Natural killer cell treated with Interleukin-12 subunit alpha and Interleukin-12 subunit beta and Interleukin-15 and Interleukin-18, amount 100 ng/mL, for 72 hours (primary cell): ENCODE measurements at regions not wholly inside any gene's neighbourhood (a gene's known extent, or its start where the extent isn't known, plus 50 kb on each side); places are given as distances from the start of the nearest gene placed in this dataset.

Experiments
- ATAC-seq, 2 donors: fragments of 150-1000 bp; cut with Tn5 transposase in 1 of 2; sonication (Bioruptor Pico), chemical (Tn5 transposase) in 1 of 2; 2 replicates each; pipeline ENCODE4 v1.10.0; 2021
- DNase-seq: peaks from one replicate; pipeline ENCODE4 v3.0.0; 2022; ENCODE audit warnings: low spot score
- H3K27ac Mint-ChIP-seq, 2 donors: 1 replicate in 1 of 2; 2 replicates in 1 of 2; pipeline ENCODE4 v1.8.0; 2022; ENCODE audit warnings: mixed read lengths in 2 of 2, mild to moderate bottlenecking in 1 of 2, moderate library complexity in 1 of 2
- H3K27me3 Mint-ChIP-seq, 2 donors: 1 replicate in 1 of 2; 2 replicates in 1 of 2; pipeline ENCODE4 v1.8.0; 2022; ENCODE audit warnings: mixed read lengths in 2 of 2
- H3K36me3 Mint-ChIP-seq: one replicate; pipeline ENCODE4 v1.8.0; 2022; ENCODE audit warnings: mixed read lengths
- H3K4me1 Mint-ChIP-seq, 2 donors: 1 replicate in 1 of 2; 2 replicates in 1 of 2; pipeline ENCODE4 v1.8.0; 2022; ENCODE audit warnings: low read depth in 2 of 2, mixed read lengths in 2 of 2, mild to moderate bottlenecking in 1 of 2
- H3K4me3 Mint-ChIP-seq: one replicate; pipeline ENCODE4 v1.8.0; 2022; ENCODE audit warnings: mixed read lengths
- H3K9me3 Mint-ChIP-seq: 2 replicates; pipeline ENCODE4 v1.8.0; 2022; ENCODE audit warnings: mixed read lengths

GRCh38 chr5:28549588-28549987 is 1511.2 kb upstream of the CDH9 start:
- Mint-ChIP-seq H3K27me3 (no peaks in the 10 kb centered on the region), H3K27ac (no peak overlapping the region), H3K4me1 (no peaks in the 10 kb centered on the region), H3K9me3 (peaks cover 16% of the 10 kb centered on the region), H3K36me3 (peaks cover 7% of the 10 kb centered on the region), H3K4me3 (no peak overlapping the region)
- ATAC-seq (no peak), DNase-seq (no peak)

DNA sequence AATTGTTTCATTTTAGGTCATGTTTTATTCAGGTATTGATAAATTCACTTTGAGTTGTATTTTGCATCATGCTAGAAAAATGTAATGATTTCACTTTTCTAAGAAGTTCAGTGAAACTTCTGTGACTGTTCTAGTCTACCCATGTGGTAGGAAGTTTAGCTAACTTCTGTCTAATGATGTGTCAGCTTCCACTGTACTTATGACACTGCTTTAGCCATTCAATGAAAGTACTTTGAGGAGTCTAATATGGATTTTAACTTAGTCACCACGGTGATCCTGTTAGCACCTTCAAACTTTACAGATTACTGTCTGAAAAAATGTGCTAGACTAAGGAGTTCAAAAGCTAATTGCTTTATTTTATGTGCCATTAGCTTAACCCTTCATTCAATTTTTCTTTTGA is 1510.5 kb upstream of the CDH9 start:
- H3K36me3 Mint-ChIP-seq: peaks cover 3% of the 10 kb centered on the region

DNA sequence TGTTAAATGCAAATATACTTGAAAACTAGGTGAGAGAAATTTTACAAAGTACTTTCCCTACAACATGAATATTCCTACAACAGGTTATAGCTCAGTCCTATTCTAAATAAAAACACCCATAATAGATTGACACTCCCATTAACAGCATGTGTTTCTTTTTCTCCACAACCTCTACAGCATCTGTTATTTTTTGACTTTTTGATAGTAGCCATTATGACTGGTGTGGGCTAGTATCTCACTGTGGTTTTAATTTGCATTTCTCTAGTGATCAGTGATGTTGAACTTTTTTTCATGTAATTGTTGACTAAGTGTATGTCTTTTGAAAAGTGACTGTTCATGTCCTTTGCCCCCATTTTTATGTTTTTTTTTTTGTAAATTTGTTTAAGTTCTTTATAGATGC is 1506.1 kb upstream of the CDH9 start:
- H3K4me3 Mint-ChIP-seq: no peak overlapping the region
- no peaks in the 10 kb centered on the region for H3K4me1 Mint-ChIP-seq
- peaks cover 8% of the 10 kb centered on the region for H3K9me3 Mint-ChIP-seq
- no peaks in the 10 kb centered on the region for H3K27me3 Mint-ChIP-seq
- H3K36me3 Mint-ChIP-seq: no peaks in the 10 kb centered on the region
- ATAC-seq (no peak), DNase-seq (no peak)
- H3K27ac Mint-ChIP-seq: no peak overlapping the region

More for the DNA sequence above, 1510.5 kb upstream of the CDH9 start:
- no peak for DNase-seq
- no peak overlapping the region for H3K4me3 Mint-ChIP-seq
- no peak for ATAC-seq
- H3K27ac Mint-ChIP-seq: no peak overlapping the region
- no peaks in the 10 kb centered on the region for H3K4me1 Mint-ChIP-seq
- H3K27me3 Mint-ChIP-seq: no peaks in the 10 kb centered on the region
- peaks cover 15% of the 10 kb centered on the region for H3K9me3 Mint-ChIP-seq

DNA sequence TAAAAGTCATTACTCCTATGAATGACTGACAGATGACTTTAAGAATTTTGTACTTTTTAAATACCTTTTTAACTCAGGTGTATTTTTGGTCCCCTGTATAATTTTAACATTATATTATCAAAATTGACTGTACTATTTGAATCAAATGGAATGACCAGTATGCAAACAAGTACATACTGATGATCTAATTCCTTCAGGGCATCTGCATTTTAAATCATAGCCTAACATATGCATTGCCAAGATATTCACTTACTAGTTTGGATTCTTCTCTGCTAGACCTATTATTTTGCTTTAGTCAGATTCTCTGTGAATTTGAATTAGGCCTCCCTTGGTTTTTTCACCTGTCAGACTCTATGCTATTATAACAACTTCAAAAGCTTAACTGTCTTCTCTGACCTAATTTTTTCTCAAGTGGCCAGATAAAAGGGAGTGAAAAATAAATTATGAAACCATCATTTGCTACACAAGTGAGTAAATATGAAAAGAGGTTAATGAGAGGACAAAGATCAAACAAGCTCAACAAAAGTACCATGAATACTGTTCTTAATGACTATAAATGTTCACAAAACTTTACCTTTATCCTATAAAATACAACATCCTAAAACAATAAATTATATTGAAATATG is 1505.2 kb upstream of the CDH9 start:
- DNase-seq (no peak), ATAC-seq (no peak)
- Mint-ChIP-seq H3K9me3 (peaks cover 8% of the 10 kb centered on the region), H3K27me3 (no peaks in the 10 kb centered on the region), H3K27ac (no peak overlapping the region), H3K36me3 (no peaks in the 10 kb centered on the region), H3K4me3 (no peak overlapping the region), H3K4me1 (no peaks in the 10 kb centered on the region)

- ATAC-seq (no peak), DNase-seq (no peak)
- H3K4me1 Mint-ChIP-seq: no peaks in the 10 kb centered on the region
- H3K27ac Mint-ChIP-seq: no peak overlapping the region
- H3K36me3 Mint-ChIP-seq: no peaks in the 10 kb centered on the region
- H3K4me3 Mint-ChIP-seq: no peak overlapping the region
- H3K9me3 Mint-ChIP-seq: peaks cover 8% of the 10 kb centered on the region
- no peaks in the 10 kb centered on the region for H3K27me3 Mint-ChIP-seq
Measured at GRCh38 chr5:28542987-28543386, 1504.6 kb upstream of the CDH9 start.

DNA sequence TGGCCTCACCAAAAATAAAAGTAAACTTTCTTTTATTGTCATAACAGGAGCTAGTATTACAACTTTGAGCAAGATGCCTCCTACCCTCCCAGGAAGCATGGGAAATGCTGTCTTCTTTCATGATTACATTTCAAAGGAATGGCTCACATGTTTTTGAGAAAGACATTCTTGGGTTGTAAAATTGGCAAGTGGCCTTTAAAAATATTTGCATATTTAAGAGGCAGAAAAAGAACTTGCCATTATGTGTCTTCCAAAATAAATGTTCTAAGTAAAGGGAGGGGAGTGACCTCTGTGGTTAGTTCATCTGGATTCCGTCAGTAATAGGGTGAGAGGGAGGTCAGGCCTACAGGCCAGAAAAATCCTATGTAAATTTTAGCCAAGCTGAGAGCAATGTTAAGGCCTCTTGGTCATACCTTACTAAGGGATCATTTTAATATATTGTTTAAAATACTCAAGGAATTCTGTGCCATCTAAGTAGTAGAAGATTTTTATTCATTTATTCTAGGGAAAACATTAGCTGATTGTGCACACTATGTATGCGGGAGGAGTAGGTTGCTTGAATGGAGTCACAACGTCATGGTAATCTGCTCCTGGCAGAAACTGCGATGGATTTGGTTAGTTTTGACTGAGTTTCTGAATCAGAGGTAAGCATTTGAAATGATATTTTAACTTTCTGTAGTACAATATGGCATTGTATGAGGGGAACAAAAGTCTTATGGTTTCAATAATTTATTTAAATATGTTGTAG is 1485.7 kb upstream of the CDH9 start:
- no peak for ATAC-seq
- H3K4me1 Mint-ChIP-seq: no peaks in the 10 kb centered on the region
- no peak overlapping the region for H3K27ac Mint-ChIP-seq
- H3K4me3 Mint-ChIP-seq: no peak overlapping the region
- H3K27me3 Mint-ChIP-seq: no peaks in the 10 kb centered on the region
- no peaks in the 10 kb centered on the region for H3K36me3 Mint-ChIP-seq
- H3K9me3 Mint-ChIP-seq: peaks cover 19% of the 10 kb centered on the region
- DNase-seq: no peak

GRCh38 chr5:28523416-28523815 is 1485.0 kb upstream of the CDH9 start:
- Mint-ChIP-seq H3K9me3 (peaks cover 17% of the 10 kb centered on the region), H3K36me3 (no peaks in the 10 kb centered on the region), H3K4me1 (no peaks in the 10 kb centered on the region), H3K27ac (no peak overlapping the region), H3K4me3 (no peak overlapping the region), H3K27me3 (no peaks in the 10 kb centered on the region)
- DNase-seq: no peak
- ATAC-seq: no peak

DNA sequence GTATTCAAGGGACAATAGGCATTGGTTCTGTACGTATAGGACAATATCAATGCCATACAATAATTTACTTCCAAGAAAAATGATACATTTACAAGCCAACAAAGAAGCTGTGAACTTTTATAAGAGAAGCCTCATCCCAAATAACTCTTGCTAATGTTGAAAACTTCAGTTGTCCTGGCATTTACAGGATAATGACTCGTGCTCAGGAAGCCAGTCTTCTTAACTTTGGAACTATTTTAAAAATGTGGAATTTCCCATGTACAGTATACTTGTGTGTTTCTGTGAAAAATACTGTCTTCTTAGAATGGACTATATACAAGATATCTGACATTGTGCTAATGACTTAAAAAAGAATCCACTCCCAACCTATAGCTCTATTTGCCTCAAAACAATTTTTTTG is 1479.3 kb upstream of the CDH9 start:
- ATAC-seq: no peak
- Mint-ChIP-seq H3K36me3 (peaks cover 6% of the 10 kb centered on the region), H3K27ac (no peak overlapping the region), H3K9me3 (peaks cover 18% of the 10 kb centered on the region), H3K27me3 (no peaks in the 10 kb centered on the region), H3K4me3 (no peak overlapping the region), H3K4me1 (no peaks in the 10 kb centered on the region)
- DNase-seq: no peak

- no peak overlapping the region for H3K27ac Mint-ChIP-seq
- H3K36me3 Mint-ChIP-seq: peaks cover 6% of the 10 kb centered on the region
- DNase-seq (no peak), ATAC-seq (no peak)
- peaks cover 15% of the 10 kb centered on the region for H3K9me3 Mint-ChIP-seq
- no peaks in the 10 kb centered on the region for H3K27me3 Mint-ChIP-seq
- H3K4me1 Mint-ChIP-seq: no peaks in the 10 kb centered on the region
- no peak overlapping the region for H3K4me3 Mint-ChIP-seq
Measured at GRCh38 chr5:28516722-28517121, 1478.3 kb upstream of the CDH9 start.

DNA sequence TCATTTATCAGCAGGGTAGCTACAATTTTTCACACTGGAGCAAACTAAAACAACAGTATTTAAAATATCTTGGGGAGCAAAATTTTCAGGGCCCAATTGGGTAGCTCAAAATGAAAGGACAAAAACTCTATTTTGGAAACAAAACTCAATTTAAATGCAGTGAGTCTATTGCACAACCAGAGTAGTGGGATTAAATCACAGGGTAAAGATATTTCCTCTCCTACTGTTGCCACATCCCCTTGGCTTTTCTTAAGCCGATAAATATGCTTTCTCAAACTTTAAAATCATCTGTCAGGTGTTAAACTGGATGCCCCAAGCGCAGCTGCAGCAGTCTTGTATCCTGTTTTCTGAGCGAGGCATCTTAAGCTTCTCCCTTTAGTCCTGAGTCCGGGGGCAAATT is 1474.3 kb upstream of the CDH9 start:
- Mint-ChIP-seq H3K36me3 (peaks cover 6% of the 10 kb centered on the region), H3K4me1 (no peaks in the 10 kb centered on the region), H3K27ac (no peak overlapping the region), H3K9me3 (peaks cover 17% of the 10 kb centered on the region), H3K4me3 (no peak overlapping the region), H3K27me3 (no peaks in the 10 kb centered on the region)
- ATAC-seq (no peak), DNase-seq (no peak)

- H3K27ac Mint-ChIP-seq: no peak overlapping the region
- ATAC-seq (no peak), DNase-seq (no peak)
- H3K9me3 Mint-ChIP-seq: peaks cover 9% of the 10 kb centered on the region
- no peaks in the 10 kb centered on the region for H3K4me1 Mint-ChIP-seq
- H3K4me3 Mint-ChIP-seq: no peak overlapping the region
- no peaks in the 10 kb centered on the region for H3K36me3 Mint-ChIP-seq
- no peaks in the 10 kb centered on the region for H3K27me3 Mint-ChIP-seq
Measured at GRCh38 chr5:28505121-28505520, 1466.7 kb upstream of the CDH9 start.

DNA sequence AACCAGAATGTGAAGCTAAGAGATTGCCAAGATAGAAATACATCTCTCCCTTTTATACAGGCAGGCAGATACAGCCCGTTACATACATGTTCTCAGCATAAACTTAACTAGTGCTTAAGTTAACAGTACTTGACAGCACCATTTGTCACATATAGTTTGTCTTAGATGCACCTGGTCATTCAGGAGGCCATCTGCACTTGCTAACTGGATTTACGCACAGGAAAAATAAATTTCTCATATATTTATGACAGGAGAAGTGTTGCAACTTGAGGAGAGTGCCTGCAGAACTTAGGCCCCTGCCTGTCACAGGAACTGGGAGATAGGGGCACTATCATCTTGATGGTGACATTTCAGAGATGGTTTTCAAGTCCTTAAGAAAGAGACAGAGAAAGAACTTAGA is 1462.1 kb upstream of the CDH9 start:
- Mint-ChIP-seq H3K27me3 (no peaks in the 10 kb centered on the region), H3K9me3 (peaks cover 12% of the 10 kb centered on the region), H3K36me3 (no peaks in the 10 kb centered on the region), H3K27ac (no peak overlapping the region), H3K4me1 (no peaks in the 10 kb centered on the region), H3K4me3 (no peak overlapping the region)
- ATAC-seq (no peak), DNase-seq (no peak)

GRCh38 chr5:28499766-28500290 is 1461.4 kb upstream of the CDH9 start:
- no peak overlapping the region for H3K27ac Mint-ChIP-seq
- no peak overlapping the region for H3K4me3 Mint-ChIP-seq
- DNase-seq (no peak), ATAC-seq (no peak)
- H3K27me3 Mint-ChIP-seq: no peaks in the 10 kb centered on the region
- H3K4me1 Mint-ChIP-seq: no peaks in the 10 kb centered on the region
- no peaks in the 10 kb centered on the region for H3K36me3 Mint-ChIP-seq
- peaks cover 12% of the 10 kb centered on the region for H3K9me3 Mint-ChIP-seq

DNA sequence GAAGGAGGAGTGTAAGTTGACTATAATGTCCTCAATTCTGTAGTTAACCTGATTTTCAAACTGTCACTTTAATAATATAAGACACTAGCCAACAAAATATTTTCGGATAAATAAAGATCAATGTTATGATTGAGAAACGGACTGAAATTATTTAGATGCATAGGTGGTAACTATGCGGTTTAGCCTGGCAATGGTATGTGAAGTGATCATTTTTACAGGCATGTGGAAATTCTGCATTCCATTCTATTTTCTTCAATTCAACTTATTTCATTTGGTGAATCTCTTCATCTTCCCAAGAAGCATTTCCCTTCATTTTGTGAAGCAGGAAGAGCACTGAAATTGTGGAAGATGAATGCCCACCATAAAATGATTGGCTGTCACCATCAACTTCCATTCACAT is 1457.5 kb upstream of the CDH9 start:
- Mint-ChIP-seq H3K4me1 (no peaks in the 10 kb centered on the region), H3K36me3 (peaks cover 9% of the 10 kb centered on the region)
- ATAC-seq: no peak

More for the DNA sequence above, 1457.5 kb upstream of the CDH9 start:
- no peaks in the 10 kb centered on the region for H3K27me3 Mint-ChIP-seq
- no peak for DNase-seq
- H3K4me3 Mint-ChIP-seq: no peak overlapping the region
- peaks cover 21% of the 10 kb centered on the region for H3K9me3 Mint-ChIP-seq
- no peak overlapping the region for H3K27ac Mint-ChIP-seq
